ENCODE measurements at regions not wholly inside any gene's neighbourhood (a gene's known extent, or its start where the extent isn't known, plus 50 kb on each side); places are given as distances from the start of the nearest gene placed in this dataset.

DNA sequence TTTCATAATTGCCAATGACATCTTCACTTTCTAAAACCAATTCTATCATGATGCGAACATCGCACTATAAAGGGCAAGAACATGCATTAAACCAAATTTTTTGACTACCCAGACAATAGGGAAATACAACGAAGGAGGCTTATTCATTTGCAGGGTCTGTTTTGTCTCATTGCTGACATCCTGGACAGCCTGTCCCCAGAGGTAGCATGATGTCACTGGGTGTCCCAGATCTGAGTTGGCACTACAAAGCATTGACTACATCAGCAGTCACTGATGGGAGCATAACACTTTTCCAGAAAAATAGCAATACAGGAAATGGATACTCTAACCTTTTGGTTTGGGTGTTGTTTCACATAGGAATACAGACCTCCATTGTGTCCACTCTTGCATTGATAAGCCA lies 180.3 kb downstream of the TMEM182 start:
- DNase-seq (ENCODE audit: insufficient read length, low spot score, missing footprints) = no peak
- H3K4me1 ChIP-seq (ENCODE audit: insufficient read depth, low read length) = no peaks in the 10 kb centered on the region
- no peaks in the 10 kb centered on the region for H3K36me3 ChIP-seq (ENCODE audit: insufficient read depth, low read length)
- H3K4me2 ChIP-seq (ENCODE audit: insufficient read depth, low read length) = no peak overlapping the region
- TF ChIP-seq, protein P1, sequence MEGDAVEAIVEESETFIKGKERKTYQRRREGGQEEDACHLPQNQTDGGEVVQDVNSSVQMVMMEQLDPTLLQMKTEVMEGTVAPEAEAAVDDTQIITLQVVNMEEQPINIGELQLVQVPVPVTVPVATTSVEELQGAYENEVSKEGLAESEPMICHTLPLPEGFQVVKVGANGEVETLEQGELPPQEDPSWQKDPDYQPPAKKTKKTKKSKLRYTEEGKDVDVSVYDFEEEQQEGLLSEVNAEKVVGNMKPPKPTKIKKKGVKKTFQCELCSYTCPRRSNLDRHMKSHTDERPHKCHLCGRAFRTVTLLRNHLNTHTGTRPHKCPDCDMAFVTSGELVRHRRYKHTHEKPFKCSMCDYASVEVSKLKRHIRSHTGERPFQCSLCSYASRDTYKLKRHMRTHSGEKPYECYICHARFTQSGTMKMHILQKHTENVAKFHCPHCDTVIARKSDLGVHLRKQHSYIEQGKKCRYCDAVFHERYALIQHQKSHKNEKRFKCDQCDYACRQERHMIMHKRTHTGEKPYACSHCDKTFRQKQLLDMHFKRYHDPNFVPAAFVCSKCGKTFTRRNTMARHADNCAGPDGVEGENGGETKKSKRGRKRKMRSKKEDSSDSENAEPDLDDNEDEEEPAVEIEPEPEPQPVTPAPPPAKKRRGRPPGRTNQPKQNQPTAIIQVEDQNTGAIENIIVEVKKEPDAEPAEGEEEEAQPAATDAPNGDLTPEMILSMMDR (IDR thresholded peaks at IDR 0.05; ENCODE audit: extremely low read depth, low read depth, low read length) = no peak
- no peaks in the 10 kb centered on the region for H3K79me2 ChIP-seq (ENCODE audit: insufficient read depth, low read length)
- no peak overlapping the region for H3K27ac ChIP-seq (ENCODE audit: low read depth, low read length)
- H3K9me3 ChIP-seq (ENCODE audit: low read depth, low read length) = no peaks in the 10 kb centered on the region
- H3K4me3 ChIP-seq (ENCODE audit: insufficient read depth, low read length) = no peak overlapping the region
- H3K27me3 ChIP-seq (ENCODE audit: insufficient read depth, low read length) = no peaks in the 10 kb centered on the region
- H2AFZ ChIP-seq (ENCODE audit: low read length) = no peak overlapping the region
- H4K20me1 ChIP-seq (ENCODE audit: insufficient read depth, low read length) = no peaks in the 10 kb centered on the region

DNA sequence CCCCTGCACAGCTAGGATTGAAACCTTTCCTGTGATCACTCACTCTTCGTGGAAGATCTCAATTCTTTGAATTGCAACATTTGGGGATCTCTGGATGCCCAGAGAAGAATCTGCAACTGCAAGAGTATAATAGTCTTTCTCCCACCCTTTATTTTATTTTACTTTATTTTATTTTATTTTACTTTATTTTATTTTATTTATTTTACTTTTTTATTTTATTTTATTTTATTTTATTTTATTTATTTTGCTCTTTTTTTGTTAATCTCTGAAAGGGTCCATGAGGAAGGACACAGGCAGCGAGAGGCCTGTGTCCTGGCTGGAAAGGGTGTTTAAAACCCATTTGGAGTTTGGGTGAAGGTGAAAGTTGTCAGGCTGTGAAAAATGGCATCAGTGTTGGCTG lies 181.4 kb downstream of the TMEM182 start:
- no peak overlapping the region for H3K4me3 ChIP-seq (ENCODE audit: insufficient read depth, low read length)
- no peaks in the 10 kb centered on the region for H3K79me2 ChIP-seq (ENCODE audit: insufficient read depth, low read length)
- TF ChIP-seq, protein P1 (IDR thresholded peaks at IDR 0.05; ENCODE audit: extremely low read depth, low read depth, low read length) = no peak
- no peaks in the 10 kb centered on the region for H3K36me3 ChIP-seq (ENCODE audit: insufficient read depth, low read length)
- H4K20me1 ChIP-seq (ENCODE audit: insufficient read depth, low read length) = no peaks in the 10 kb centered on the region
- H3K9me3 ChIP-seq (ENCODE audit: low read depth, low read length) = no peaks in the 10 kb centered on the region
- no peak overlapping the region for H3K27ac ChIP-seq (ENCODE audit: low read depth, low read length)
- H3K27me3 ChIP-seq (ENCODE audit: insufficient read depth, low read length) = no peaks in the 10 kb centered on the region
- H2AFZ ChIP-seq (ENCODE audit: low read length) = no peak overlapping the region
- H3K4me2 ChIP-seq (ENCODE audit: insufficient read depth, low read length) = no peak overlapping the region
- no peak for DNase-seq (ENCODE audit: insufficient read length, low spot score, missing footprints)
- H3K4me1 ChIP-seq (ENCODE audit: insufficient read depth, low read length) = no peaks in the 10 kb centered on the region

DNA sequence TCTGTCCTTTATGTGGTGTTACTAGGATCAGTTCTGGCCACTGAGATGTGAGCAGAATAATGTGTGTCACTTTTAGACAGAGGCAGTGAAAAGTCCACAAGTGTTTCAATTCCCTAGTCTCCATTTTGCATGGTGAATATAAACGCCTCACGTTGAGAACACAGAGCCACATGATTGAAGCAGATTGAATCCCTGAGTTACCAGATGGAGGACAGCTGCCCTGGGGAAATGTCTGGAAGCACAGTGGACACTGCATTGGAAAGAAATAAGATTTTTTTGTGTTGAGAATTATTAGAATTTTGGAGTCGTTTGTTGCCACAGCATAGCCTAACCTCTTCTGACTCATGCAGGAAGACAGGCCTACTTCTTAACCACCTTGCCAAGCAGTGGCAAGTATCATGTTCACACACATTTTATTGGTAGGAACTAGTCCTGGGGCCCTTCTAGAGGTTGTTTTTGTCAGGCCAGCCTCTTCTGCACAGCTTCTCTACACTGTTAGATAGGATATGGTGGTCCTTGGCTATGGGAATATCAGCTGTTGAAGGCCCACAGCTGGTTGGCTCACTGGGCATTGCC lies 188.6 kb downstream of the TMEM182 start:
- no peaks in the 10 kb centered on the region for H3K79me2 ChIP-seq (ENCODE audit: insufficient read depth, low read length)
- TF ChIP-seq, protein P1 (IDR thresholded peaks at IDR 0.05; ENCODE audit: extremely low read depth, low read depth, low read length) = no peak
- H3K4me2 ChIP-seq (ENCODE audit: insufficient read depth, low read length) = no peak overlapping the region
- H3K27me3 ChIP-seq (ENCODE audit: insufficient read depth, low read length) = no peaks in the 10 kb centered on the region
- no peak overlapping the region for H3K4me3 ChIP-seq (ENCODE audit: insufficient read depth, low read length)
- no peaks in the 10 kb centered on the region for H3K9me3 ChIP-seq (ENCODE audit: low read depth, low read length)
- no peak for DNase-seq (ENCODE audit: insufficient read length, low spot score, missing footprints)
- no peaks in the 10 kb centered on the region for H3K4me1 ChIP-seq (ENCODE audit: insufficient read depth, low read length)
- H3K27ac ChIP-seq (ENCODE audit: low read depth, low read length) = no peak overlapping the region
- no peaks in the 10 kb centered on the region for H3K36me3 ChIP-seq (ENCODE audit: insufficient read depth, low read length)
- H2AFZ ChIP-seq (ENCODE audit: low read length) = peak overlapping the region; percentile 46
- H4K20me1 ChIP-seq (ENCODE audit: insufficient read depth, low read length) = no peaks in the 10 kb centered on the region

DNA sequence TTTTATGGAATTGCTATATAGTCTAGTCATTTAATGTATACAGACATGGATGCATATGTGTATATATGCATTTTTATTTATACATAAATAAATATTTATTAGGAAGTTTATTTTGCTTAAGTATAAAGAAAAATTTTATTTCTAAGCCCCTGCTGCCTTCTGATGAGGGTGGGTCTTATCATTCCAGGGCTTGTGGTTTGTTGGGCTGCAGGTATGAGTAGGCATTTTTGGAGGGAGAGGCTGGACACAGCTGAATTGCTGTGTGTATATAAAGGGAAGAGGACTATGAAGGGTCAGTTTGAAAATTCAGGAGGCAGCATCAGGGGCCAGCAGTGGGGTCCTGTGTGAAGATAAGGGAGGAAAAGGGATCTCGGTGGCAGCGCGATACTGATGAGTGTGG lies 189.4 kb downstream of the TMEM182 start:
- Histone ChIP-seq H3K4me2 (ENCODE audit: insufficient read depth, low read length) (no peak overlapping the region), H3K27ac (ENCODE audit: low read depth, low read length) (no peak overlapping the region), H2AFZ (ENCODE audit: low read length) (no peak overlapping the region), H3K36me3 (ENCODE audit: insufficient read depth, low read length) (no peaks in the 10 kb centered on the region), H3K4me1 (ENCODE audit: insufficient read depth, low read length) (no peaks in the 10 kb centered on the region), H3K9me3 (ENCODE audit: low read depth, low read length) (no peaks in the 10 kb centered on the region), H3K4me3 (ENCODE audit: insufficient read depth, low read length) (no peak overlapping the region), H3K27me3 (ENCODE audit: insufficient read depth, low read length) (no peaks in the 10 kb centered on the region), H4K20me1 (ENCODE audit: insufficient read depth, low read length) (no peaks in the 10 kb centered on the region), H3K79me2 (ENCODE audit: insufficient read depth, low read length) (no peaks in the 10 kb centered on the region)
- DNase-seq (ENCODE audit: insufficient read length, low spot score, missing footprints) = no peak
- TF ChIP-seq, protein P1 (IDR thresholded peaks at IDR 0.05; ENCODE audit: extremely low read depth, low read depth, low read length) = no peak
